Astrocyte of the cerebellum (primary cell): ENCODE measurements at regions not wholly inside any gene's neighbourhood (a gene's known extent, or its start where the extent isn't known, plus 50 kb on each side); places are given as distances from the start of the nearest gene placed in this dataset.

Source experiments
- DNase-seq: peaks from one replicate; pipeline ENCODE4 v3.0.0-alpha.2; 2011; ENCODE audit warnings: low read depth
- H3K4me3 ChIP-seq: 2 replicates; pipeline ENCODE4 v1.5.1; 2011; ENCODE audit warnings: mild to moderate bottlenecking, low read depth, low read length, moderate library complexity
- in situ Hi-C: cut with HindIII; loops from 2 replicates; pipeline ENCODE4 v1.10.0; 2017; ENCODE audit warnings: low sequenced_read_pairs
- TF ChIP-seq, protein P1 (sequence below): IDR thresholded peaks from 2 replicates; pipeline ENCODE4 v1.5.1; 2012; ENCODE audit warnings: low read length, low read depth, moderate library complexity, mild to moderate bottlenecking; ENCODE audit errors: missing control alignments

DNA sequence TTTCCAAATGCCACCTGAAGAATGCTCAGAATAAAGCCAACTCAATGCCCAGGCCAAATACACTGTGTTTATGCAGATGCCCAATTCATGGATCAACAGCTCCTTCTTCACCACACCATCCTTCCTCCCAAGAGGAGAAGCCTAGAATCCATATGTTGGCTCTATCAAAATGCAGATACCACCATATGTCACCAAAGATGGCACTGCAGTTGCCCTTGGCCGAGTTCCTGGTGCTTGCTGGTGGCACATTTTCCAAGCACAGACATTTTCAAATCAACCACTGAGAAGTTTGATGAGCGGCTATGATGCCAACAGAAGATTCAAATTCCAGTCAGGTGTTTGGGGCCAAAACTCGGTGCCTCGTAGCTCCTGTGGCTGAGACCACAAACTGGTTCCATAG is 430.3 kb downstream of the AJAP1 start:
- TF ChIP-seq, protein P1, sequence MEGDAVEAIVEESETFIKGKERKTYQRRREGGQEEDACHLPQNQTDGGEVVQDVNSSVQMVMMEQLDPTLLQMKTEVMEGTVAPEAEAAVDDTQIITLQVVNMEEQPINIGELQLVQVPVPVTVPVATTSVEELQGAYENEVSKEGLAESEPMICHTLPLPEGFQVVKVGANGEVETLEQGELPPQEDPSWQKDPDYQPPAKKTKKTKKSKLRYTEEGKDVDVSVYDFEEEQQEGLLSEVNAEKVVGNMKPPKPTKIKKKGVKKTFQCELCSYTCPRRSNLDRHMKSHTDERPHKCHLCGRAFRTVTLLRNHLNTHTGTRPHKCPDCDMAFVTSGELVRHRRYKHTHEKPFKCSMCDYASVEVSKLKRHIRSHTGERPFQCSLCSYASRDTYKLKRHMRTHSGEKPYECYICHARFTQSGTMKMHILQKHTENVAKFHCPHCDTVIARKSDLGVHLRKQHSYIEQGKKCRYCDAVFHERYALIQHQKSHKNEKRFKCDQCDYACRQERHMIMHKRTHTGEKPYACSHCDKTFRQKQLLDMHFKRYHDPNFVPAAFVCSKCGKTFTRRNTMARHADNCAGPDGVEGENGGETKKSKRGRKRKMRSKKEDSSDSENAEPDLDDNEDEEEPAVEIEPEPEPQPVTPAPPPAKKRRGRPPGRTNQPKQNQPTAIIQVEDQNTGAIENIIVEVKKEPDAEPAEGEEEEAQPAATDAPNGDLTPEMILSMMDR, result no peak
- DNase-seq, result no peak
- H3K4me3 ChIP-seq, result no peak overlapping the region
- in situ Hi-C loops, result no loop called here

GRCh38 chr1:5067246-5067645 is 412.8 kb downstream of the AJAP1 start:
- in situ Hi-C loops, result no loop called here
- TF ChIP-seq, protein P1, result no peak
- no peak for DNase-seq
- H3K4me3 ChIP-seq, result no peak overlapping the region

GRCh38 chr1:5053744-5054143 is 399.3 kb downstream of the AJAP1 start:
- H3K4me3 ChIP-seq, result no peak overlapping the region
- DNase-seq, result no peak
- TF ChIP-seq, protein P1, result no peak
- in situ Hi-C loops, result no loop called here

DNA sequence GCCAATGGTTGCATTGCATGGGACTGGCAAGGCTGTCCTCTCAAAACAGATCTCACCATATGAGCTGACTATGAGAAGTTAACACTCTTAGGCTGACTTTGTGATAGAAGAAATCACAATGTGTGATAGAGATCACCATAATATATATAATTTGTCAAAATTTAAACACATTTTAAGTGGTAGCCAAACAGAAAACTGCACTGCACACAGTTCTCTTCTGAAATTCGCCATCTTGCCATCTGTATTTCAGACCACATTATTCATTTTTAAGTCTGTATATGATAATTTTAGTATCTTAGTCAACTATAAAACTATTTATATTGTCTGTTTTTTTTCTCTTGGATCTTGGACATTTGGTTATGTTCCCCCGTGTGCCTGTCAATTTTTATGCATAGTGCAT is 374.7 kb downstream of the AJAP1 start:
- H3K4me3 ChIP-seq, result no peak overlapping the region
- DNase-seq, result no peak
- in situ Hi-C loops, result no loop called here
- TF ChIP-seq, protein P1, result no peak

DNA sequence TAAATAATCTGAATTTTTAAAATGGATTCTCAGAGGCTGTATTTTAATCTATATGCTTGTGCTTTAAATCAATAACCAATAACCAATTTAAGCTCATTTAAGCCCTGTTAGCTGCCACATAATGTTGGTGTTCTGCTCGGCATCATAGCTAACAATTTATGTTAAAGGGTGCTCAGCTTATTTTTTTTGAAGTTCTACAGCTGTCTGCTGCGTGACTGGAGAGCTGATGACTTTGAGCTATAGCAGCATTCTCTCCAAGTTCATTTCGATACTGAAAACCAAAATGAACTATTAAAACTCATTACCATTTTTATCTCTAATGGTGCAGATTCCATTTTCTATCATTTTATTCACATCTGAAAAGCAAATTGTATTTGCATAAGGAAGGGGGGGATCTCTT is 357.8 kb downstream of the AJAP1 start:
- H3K4me3 ChIP-seq, result no peak overlapping the region
- TF ChIP-seq, protein P1, result no peak
- no peak for DNase-seq
- in situ Hi-C loops, result no loop called here

- TF ChIP-seq, protein P1, result no peak
- DNase-seq, result no peak
- in situ Hi-C loops, result no loop called here
- no peak overlapping the region for H3K4me3 ChIP-seq
Measured at GRCh38 chr1:5010656-5011055, 356.2 kb downstream of the AJAP1 start.

- TF ChIP-seq, protein P1, result no peak
- in situ Hi-C loops, result no loop called here
- H3K4me3 ChIP-seq, result no peak overlapping the region
- no peak for DNase-seq
Measured at GRCh38 chr1:5010236-5010635, 355.8 kb downstream of the AJAP1 start.
